ENCODE measurements at regions not wholly inside any gene's neighbourhood (a gene's known extent, or its start where the extent isn't known, plus 50 kb on each side); places are given as distances from the start of the nearest gene placed in this dataset.

DNA sequence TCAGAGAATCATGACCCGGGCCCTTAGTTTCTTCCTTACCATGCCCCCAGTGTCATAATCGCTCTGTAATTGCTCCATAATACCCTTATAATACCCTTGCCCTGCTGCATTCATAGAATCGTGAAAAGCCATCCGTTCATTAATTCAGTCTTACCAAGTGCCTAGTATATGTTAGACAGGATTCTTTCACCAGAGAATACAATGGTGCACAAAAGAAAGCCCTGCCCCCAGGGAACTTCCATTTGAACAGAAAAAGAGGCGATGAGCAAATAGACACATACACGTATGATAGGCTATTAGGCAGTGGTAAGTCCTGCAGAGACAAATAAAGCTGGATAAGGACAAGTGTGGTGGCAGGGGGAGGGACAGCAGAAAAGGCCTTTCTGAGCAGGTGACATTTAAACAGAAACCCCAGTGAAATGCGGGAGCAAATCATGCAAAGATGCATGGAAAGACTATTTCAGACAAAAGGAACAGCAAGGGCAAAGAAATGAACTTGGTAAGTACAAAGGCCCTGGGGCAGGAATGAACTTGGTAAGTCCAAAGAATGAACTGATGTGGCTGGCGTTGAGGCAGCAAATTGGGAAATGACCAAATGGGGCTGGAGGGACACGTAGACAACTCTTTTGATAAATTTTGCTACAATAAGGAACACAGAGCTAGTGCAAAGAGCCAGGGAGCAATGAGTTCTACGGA lies 74.6 kb upstream of the CREB3L1 start:
- TF ChIP-seq CTCF (IDR thresholded peaks at IDR 0.05; ENCODE audit: low read depth, low read length), result no peak
- no peak overlapping the region for H3K4me3 ChIP-seq (ENCODE audit: low read depth, low read length)
- in situ Hi-C loops (cut with HindIII; ENCODE audit: low sequenced_read_pairs), result no loop called here
- no peak for DNase-seq (ENCODE audit: low read depth, low spot score)

DNA sequence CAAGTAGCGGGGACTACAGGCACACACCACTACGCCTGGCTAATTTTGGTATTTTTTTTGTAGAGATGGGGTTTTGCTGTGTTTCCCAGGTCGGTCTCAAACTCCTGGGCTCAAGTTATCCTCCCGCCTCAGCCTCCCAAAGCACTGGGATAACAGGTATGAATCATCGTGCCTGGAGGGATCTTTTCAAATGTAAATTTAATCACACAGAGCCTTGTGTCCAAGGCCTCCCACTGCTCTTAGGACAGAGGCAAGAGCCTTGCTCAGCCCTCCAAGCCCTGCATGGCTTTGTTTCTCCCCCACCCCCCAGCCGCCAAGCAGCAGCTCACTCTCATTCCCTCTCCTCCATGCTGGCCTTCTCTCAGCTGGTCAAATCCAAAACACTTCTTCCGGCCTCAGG lies 75.3 kb upstream of the CREB3L1 start:
- no peak for TF ChIP-seq CTCF (IDR thresholded peaks at IDR 0.05; ENCODE audit: low read depth, low read length)
- in situ Hi-C loops (cut with HindIII; ENCODE audit: low sequenced_read_pairs), result no loop called here
- H3K4me3 ChIP-seq (ENCODE audit: low read depth, low read length), result no peak overlapping the region
- no peak for DNase-seq (ENCODE audit: low read depth, low spot score)

DNA sequence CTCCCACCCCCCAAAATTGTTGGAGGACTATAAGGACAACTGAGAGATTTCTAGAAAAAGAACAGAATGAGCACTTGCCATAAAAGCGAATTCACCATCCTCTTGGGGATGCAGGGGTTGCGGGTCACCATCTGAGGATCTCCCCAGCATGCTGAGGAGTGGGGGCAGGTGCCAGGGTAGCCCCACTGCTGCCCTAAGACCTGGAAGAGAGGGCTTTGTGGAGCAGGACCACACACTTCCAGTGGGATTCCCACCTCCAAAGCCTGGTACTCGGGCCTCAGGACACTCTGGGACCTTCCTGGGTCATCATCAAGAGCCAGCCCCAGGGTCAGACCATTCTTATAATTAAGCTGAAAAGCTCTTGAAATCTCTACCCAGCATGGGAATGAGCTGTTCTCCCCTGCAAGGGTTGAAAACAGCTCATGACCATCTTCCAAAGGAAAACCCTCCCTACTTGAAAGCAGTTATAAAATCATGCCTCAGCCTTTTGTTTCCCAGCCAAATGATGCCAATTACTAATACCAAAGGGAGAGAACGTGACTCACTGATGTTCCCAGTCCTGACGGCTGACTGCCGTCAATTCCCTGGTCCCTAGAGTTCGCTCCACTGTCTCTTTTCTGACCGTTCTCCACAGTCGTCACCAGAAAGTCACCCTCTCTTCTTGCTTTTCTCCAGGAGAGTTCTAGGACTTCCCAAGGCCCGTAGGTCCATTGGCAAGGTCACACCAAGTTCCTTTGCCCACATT lies 76.8 kb upstream of the CREB3L1 start:
- peak; percentile 21 for DNase-seq (ENCODE audit: low read depth, low spot score)
- no peak for TF ChIP-seq CTCF (IDR thresholded peaks at IDR 0.05; ENCODE audit: low read depth, low read length)
- in situ Hi-C loops (cut with HindIII; ENCODE audit: low sequenced_read_pairs), result no loop called here
- H3K4me3 ChIP-seq (ENCODE audit: low read depth, low read length), result no peak overlapping the region

- no peak for TF ChIP-seq CTCF (IDR thresholded peaks at IDR 0.05; ENCODE audit: low read depth, low read length)
- DNase-seq (ENCODE audit: low read depth, low spot score), result no peak
- in situ Hi-C loops (cut with HindIII; ENCODE audit: low sequenced_read_pairs), result no loop called here
- H3K4me3 ChIP-seq (ENCODE audit: low read depth, low read length), result no peak overlapping the region
Measured at GRCh38 chr11:46198245-46199240, 77.3 kb upstream of the PHF21A start.

- DNase-seq (ENCODE audit: low read depth, low spot score), result no peak
- TF ChIP-seq CTCF (IDR thresholded peaks at IDR 0.05; ENCODE audit: low read depth, low read length), result no peak
- in situ Hi-C loops (cut with HindIII; ENCODE audit: low sequenced_read_pairs), result no loop called here
- H3K4me3 ChIP-seq (ENCODE audit: low read depth, low read length), result no peak overlapping the region
Measured at GRCh38 chr11:46197421-46197820, 76.2 kb upstream of the PHF21A start.

- DNase-seq (ENCODE audit: low read depth, low spot score), result no peak
- TF ChIP-seq CTCF (IDR thresholded peaks at IDR 0.05; ENCODE audit: low read depth, low read length), result no peak
- in situ Hi-C loops (cut with HindIII; ENCODE audit: low sequenced_read_pairs), result no loop called here
- no peak overlapping the region for H3K4me3 ChIP-seq (ENCODE audit: low read depth, low read length)
Measured at GRCh38 chr11:46188017-46188416, 66.8 kb upstream of the PHF21A start.
